SHP77 (cell line): ENCODE measurements at regions not wholly inside any gene's neighbourhood (a gene's known extent, or its start where the extent isn't known, plus 50 kb on each side); places are given as distances from the start of the nearest gene placed in this dataset.
"Not testable (repeated sequence)": the region's sequence is repeated elsewhere in the genome, so short reads cannot be mapped to it uniquely, and the experiment has no call there.

Experiments used
- DNase-seq, 2 experiments: peaks; one replicate each; lab custom pipeline; 2025; lab: John Stamatoyannopoulos, UW

GRCh38 chr5:9852671-9853070 is 222.5 kb upstream of the TAS2R1 start:
- DNase-seq, result no peak

- peak in 1 of 2 experiments; percentile 7 for DNase-seq
Observed at GRCh38 chr5:9851458-9851857, 221.3 kb upstream of the TAS2R1 start.

- no peak for DNase-seq
Observed at GRCh38 chr5:9850456-9850855, 220.3 kb upstream of the TAS2R1 start.

- no peak for DNase-seq
Observed at GRCh38 chr5:9847631-9848030, 217.5 kb upstream of the TAS2R1 start.

GRCh38 chr5:9845185-9845584 is 215.0 kb upstream of the TAS2R1 start:
- DNase-seq, result no peak

GRCh38 chr5:9841516-9842170 is 211.5 kb upstream of the TAS2R1 start:
- no peak for DNase-seq

GRCh38 chr5:9838916-9839315 is 208.8 kb upstream of the TAS2R1 start:
- no peak for DNase-seq

- DNase-seq, result no peak
Observed at GRCh38 chr5:9834871-9835770, 205.0 kb upstream of the TAS2R1 start.

- no peak for DNase-seq
Observed at GRCh38 chr5:9833871-9834270, 203.7 kb upstream of the TAS2R1 start.

GRCh38 chr5:9832921-9833320 is 202.8 kb upstream of the TAS2R1 start:
- DNase-seq, result no peak

GRCh38 chr5:9831823-9832222 is 201.7 kb upstream of the TAS2R1 start:
- DNase-seq, result no peak

GRCh38 chr5:9830184-9830583 is 200.0 kb upstream of the TAS2R1 start:
- DNase-seq, result no peak

GRCh38 chr5:9829621-9830020 is 199.5 kb upstream of the TAS2R1 start:
- DNase-seq, result no peak

GRCh38 chr5:9820691-9821449 is 190.7 kb upstream of the TAS2R1 start:
- DNase-seq, result no peak

- no peak for DNase-seq
Observed at GRCh38 chr5:9818340-9818845, 188.2 kb upstream of the TAS2R1 start.

GRCh38 chr5:9817819-9818218 is 187.7 kb upstream of the TAS2R1 start:
- DNase-seq, result no peak

- DNase-seq, result no peak
Observed at GRCh38 chr5:9815051-9815450, 184.9 kb upstream of the TAS2R1 start.

- DNase-seq, result no peak
Observed at GRCh38 chr5:9813305-9813704, 183.2 kb upstream of the TAS2R1 start.

- DNase-seq, result not testable (repeated sequence)
Observed at GRCh38 chr5:9807366-9807765, 177.2 kb upstream of the TAS2R1 start.

GRCh38 chr5:9801908-9802307 is 171.8 kb upstream of the TAS2R1 start:
- no peak for DNase-seq

GRCh38 chr5:9799606-9800005 is 169.5 kb upstream of the TAS2R1 start:
- no peak for DNase-seq

- no peak for DNase-seq
Observed at GRCh38 chr5:9790276-9790675, 160.1 kb upstream of the TAS2R1 start.
